Germinal center (tissue), 1 donor: ENCODE measurements at regions not wholly inside any gene's neighbourhood (a gene's known extent, or its start where the extent isn't known, plus 50 kb on each side); places are given as distances from the start of the nearest gene placed in this dataset.
A peak's percentile ranks its signal among the peaks of the same experiment; 100 is the strongest.

Experiments used
- DNase-seq: peaks from one replicate; pipeline ENCODE4 v3.0.0; 2012; ENCODE audit warnings: mixed read lengths, low spot score

DNA sequence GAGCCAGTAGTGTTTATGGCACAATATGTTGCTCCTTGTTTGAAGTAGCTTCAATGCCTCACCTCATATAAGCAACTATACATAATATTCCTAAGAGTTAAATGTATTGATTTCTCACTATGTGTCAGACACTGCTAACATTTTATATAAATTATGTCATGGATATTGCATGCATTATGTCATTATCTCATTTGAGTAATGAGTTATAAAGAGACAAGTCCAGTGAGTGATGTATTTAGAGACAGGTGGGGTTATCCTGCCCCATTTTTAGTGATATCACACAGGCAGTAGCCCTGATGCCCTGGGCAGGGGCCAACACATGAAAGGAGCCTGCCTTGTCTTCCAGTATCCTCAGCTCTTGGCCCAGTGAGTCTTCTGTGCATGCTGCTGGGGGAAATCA is 247.0 kb upstream of the SESN3 start:
- DNase-seq: no peak

GRCh38 chr11:95469258-95469657 is 238.3 kb upstream of the SESN3 start:
- DNase-seq: no peak

DNA sequence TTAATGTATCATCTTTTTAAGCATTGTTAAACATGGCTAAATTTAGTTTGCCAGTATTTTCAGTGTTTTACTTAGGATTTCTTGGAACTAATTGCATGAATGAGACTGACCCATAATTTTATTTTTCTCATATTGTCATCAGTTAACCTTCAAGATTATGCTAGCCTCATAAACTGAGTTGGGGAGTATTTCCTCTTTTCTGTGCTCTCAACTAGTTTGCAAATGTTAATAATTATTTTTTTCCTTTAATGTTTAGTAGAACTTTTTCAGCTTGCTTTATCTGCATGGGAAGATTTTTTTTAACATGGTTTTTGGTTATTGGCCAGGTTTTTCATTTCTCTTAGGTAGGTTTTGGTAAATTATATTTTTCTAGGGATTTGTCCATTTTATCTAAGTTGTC is 235.4 kb upstream of the SESN3 start:
- no peak for DNase-seq

DNA sequence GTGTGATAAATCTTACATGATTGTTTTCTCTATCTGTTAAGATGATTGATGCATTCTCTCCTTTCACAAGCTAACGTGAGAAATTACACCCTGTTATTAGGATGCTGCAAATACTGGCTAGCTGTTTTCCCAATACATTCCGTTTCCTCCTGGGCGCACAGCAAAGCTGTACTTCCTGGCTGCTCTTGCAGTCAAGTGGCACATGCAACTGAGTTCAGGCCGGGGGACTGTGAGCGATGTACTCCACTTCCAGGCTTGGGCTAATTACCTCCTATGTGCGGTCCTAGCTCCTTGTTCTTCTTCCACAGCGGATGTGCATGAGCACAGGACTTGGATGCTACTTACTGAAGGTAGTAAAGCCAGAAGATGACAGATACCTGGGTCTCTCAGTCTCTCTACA is 234.9 kb upstream of the SESN3 start:
- no peak for DNase-seq

GRCh38 chr11:95461858-95462257 is 230.9 kb upstream of the SESN3 start:
- DNase-seq: peak; percentile 42

GRCh38 chr11:95461348-95461747 is 230.3 kb upstream of the SESN3 start:
- no peak for DNase-seq

DNA sequence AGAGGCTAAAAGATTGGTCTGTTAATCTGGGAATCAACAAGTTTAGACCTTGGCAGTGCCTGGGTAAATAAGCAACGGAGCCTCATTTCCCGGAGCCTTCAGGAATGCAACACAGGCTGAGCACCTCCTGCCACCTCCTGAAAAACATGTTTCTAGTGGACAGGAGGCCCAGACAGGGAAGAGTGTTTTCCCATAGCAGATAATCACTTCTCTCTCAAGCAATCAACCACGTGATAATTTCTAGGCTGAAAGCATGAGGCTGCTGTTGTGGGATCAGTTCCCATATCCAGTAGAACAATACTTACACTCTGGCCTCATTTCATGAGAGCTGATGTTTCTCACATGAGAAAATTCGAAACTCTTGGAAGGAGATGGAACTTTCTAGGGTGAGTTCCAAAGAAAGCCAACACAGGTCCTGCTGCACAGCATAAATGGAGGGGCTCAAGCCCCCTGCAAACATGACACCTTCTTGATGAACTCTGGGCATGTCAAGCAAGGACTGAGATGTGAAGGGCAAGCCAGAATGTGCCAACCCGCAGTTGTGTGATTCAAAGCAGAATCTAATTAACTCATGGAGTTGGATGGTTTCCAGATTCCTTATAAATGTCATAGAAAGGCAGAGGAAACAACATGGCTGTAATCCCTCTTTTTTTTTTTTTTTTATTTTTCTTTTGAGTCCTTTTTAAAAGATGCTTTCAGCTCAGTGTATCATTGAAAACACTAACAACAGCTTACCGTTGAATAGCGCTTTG is 228.5 kb upstream of the SESN3 start:
- DNase-seq: no peak

GRCh38 chr11:95456714-95457491 is 225.9 kb upstream of the SESN3 start:
- DNase-seq: no peak

DNA sequence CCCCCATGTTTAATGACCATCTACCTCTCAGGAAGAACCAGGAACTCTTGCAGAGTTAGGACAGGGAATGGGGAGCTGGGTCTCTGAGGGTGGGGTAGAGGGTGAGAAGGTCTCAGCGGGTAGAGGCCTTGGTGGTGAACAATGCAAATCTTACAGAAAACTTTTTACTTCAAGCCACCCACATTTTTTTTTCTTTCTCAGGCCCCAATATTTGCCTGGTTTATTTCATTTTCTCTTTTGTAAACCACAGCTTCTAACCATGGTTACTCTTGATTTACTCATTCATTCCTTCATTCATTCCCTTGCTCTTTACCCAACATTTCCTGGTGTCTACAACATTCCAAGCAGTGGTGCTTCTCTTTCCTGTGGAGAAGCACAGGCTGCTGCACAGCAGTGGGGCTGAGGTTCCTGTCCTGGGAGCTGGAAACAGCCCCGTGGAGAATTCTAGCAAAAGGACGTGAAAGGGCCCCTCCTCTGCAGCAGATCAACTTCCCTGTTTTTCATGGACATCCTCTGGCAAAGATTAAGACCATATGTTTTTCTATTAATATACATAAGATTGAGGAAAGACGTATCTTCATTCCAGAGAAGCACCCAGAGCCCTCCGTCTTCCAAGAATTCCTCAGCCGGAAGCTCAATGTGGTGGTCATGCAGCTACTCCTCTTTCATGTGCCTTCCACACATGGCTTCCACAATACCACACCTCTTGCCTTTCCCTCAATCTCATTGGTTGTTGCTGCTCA is 224.4 kb upstream of the SESN3 start:
- DNase-seq: no peak

GRCh38 chr11:95453616-95454171 is 222.7 kb upstream of the SESN3 start:
- no peak for DNase-seq

- DNase-seq: no peak
These were observed 220.7 kb upstream of the SESN3 start for GRCh38 chr11:95451682-95452081.

DNA sequence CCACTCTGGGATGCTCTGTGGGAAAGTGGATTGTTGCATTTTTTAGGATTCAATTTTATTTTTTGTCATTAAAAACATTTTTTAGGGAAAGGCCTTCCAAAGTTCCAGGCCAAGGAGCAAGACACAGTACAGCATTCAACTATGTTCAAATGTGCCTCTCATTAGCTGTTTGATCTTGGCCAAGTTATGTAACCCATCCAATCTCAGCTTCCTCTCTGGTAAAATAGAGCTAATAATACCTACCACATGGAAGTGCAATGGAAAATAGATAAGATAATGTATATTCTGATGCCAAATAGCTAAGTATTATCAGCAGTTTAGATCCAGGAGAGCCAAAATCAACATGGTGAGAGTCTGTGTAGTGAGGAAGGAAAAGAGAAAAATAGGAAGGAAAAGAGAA is 220.3 kb upstream of the SESN3 start:
- no peak for DNase-seq

DNA sequence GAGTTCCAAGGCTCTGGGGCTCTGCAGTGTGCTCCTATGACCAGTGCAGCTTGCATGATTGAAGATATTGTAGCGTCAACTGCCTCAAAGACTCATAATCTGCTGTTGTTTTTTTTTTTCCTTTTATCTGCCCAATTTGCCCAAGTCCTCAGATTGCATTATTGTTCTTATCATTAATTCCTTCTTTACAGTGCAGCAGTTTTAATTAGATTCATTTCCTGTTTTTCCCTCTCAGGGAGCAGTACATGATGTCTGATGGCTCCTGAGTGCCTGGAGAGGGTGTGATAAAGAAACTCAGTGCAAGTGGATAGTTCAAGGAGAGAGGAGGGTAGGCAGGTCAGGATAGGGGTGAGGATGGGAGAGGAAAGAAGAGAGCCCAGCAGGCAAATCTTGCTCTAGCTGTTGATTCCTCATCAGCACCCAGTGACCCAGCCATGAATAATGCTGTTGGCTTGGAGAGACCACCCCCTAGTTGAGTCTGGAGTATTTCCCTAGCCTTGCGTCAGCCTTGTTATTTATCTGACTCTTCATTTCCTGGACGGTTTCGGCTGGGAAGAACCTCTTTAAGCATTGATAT is 219.6 kb upstream of the SESN3 start:
- DNase-seq: no peak

- DNase-seq: no peak
These were observed 214.8 kb upstream of the SESN3 start for GRCh38 chr11:95445746-95446333.

- no peak for DNase-seq
These were observed 213.6 kb upstream of the SESN3 start for GRCh38 chr11:95444309-95445241.

DNA sequence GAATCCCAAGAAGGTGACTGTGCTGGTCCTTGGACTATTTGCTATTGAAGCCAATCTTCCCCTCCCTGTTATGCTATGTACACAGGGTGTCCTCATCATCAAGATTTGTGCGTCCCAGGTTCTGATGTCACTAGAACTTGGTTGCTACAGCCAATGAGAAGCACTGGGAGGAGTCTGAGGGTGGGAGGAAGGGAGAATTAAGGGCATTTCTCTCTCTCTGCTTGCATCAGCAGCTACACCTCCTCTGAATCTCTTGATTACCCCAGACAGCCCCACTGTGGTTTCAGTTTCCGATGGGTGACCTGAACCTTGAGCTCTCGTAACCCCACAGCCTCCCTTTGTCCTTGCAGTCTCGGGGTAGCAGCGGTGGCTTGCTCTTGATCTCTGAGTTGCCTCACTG is 212.4 kb upstream of the SESN3 start:
- peak; percentile 9 for DNase-seq

DNA sequence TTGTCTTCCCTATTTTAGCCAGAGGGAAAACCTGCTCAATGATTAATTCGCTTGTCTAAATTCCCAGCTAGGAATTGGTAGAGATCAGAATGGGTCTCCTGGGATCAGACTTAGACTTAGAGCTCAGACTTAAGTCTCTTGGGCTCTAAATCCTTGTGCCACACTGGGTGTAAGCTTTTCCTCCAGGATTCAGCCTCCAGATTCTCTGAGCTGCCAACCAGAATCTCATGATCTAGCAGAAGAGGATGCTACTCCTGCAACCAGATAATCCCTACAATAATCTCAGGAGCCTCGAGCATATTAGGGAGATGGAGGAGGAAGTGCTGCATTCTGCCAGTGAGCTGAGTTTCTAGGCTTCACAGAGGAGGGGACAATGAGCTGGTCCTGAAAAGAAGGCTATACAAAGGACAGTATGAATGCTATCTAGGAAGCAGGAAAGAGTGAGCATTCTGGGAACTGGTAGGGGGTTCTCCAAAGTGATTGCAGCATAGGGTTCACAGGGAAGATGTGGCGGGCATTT is 211.6 kb upstream of the SESN3 start:
- DNase-seq: no peak

DNA sequence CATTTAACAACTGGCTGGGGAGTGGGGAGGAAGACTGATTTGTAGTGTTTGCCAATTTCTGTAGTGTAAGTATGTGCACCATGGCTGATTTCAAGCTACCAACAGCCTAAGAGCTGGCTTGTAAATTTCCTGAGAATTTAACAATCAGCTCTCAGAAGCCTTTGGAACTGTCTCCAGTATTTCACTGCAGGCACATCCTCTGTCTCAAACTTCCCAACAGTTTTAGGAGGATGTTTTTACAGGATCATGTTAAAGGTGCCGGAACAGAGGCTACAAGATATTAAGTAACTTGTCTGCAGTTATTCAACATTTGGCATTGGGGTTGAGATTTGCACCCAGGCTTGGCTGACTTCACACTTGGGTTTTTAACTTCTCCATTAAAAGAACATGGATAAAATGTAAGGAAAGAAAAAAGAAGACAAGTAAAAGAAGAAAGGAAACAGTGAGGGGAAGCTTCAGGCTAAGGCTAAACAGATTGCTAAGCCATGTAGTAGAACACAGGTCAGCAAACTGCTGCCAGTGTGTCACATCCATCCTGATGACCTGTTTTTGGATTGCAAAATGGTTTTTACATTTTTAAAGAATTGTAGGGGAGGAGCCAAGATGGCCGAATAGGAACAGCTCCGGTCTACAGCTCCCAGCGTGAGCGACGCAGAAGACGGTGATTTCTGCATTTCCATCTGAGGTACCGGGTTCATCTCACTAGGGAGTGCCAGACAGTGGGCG is 204.8 kb upstream of the SESN3 start:
- no peak for DNase-seq

GRCh38 chr11:95435192-95435591 is 204.2 kb upstream of the SESN3 start:
- no peak for DNase-seq
